Upper lobe of left lung (tissue), 4 donors: ENCODE measurements at regions not wholly inside any gene's neighbourhood (a gene's known extent, or its start where the extent isn't known, plus 50 kb on each side); places are given as distances from the start of the nearest gene placed in this dataset.

Experiments used
- CTCF ChIP-seq, 6 experiments: fragments of 450-650 bp in 4 of 6; fragments of 200-600 bp in 2 of 6; sonication (generic) in 2 of 6; IDR thresholded peaks; one replicate each; pipeline ENCODE4 v1.5.1; 2016 to 2019; ENCODE audit warnings: antibody characterized with exemption in 6 of 6
- POLR2A ChIP-seq, 4 donors: fragments of 450-650 bp; IDR thresholded peaks; one replicate each; pipeline ENCODE4 v1.5.1; 2016 to 2017; ENCODE audit warnings: antibody characterized with exemption in 4 of 4, mild to moderate bottlenecking in 2 of 4

- TF ChIP-seq CTCF (IDR thresholded peaks at IDR 0.05) = no peak
- TF ChIP-seq POLR2A (IDR thresholded peaks at IDR 0.05) = no peak
These were observed 260.8 kb upstream of the AMIGO2 start for GRCh38 chr12:47340411-47341015.
